ENCODE measurements at regions not wholly inside any gene's neighbourhood (a gene's known extent, or its start where the extent isn't known, plus 50 kb on each side); places are given as distances from the start of the nearest gene placed in this dataset.

- TF ChIP-seq NCOR1 (IDR thresholded peaks at IDR 0.05), result no peak
- no peak for TF ChIP-seq EP300 (IDR thresholded peaks at IDR 0.05; ENCODE audit: low read length)
- no peak for TF ChIP-seq DACH1 (IDR thresholded peaks at IDR 0.05; ENCODE audit: partially characterized antibody)
- no peak for TF ChIP-seq CTCF (IDR thresholded peaks at IDR 0.05 in 2 of 3, conservative IDR thresholded peaks at IDR 0.05 in 1 of 3; ENCODE audit: insufficient read depth in 2 of 3, low read depth in 1 of 3, low read length in 3 of 3)
- no peak for TF ChIP-seq SREBF2 (CRISPR knock-in tag; IDR thresholded peaks at IDR 0.05)
- TF ChIP-seq, protein P1, sequence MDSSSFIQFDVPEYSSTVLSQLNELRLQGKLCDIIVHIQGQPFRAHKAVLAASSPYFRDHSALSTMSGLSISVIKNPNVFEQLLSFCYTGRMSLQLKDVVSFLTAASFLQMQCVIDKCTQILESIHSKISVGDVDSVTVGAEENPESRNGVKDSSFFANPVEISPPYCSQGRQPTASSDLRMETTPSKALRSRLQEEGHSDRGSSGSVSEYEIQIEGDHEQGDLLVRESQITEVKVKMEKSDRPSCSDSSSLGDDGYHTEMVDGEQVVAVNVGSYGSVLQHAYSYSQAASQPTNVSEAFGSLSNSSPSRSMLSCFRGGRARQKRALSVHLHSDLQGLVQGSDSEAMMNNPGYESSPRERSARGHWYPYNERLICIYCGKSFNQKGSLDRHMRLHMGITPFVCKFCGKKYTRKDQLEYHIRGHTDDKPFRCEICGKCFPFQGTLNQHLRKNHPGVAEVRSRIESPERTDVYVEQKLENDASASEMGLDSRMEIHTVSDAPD (CRISPR knock-in tag; IDR thresholded peaks at IDR 0.05), result no peak
- no peak for TF ChIP-seq RNF219 (CRISPR knock-in tag; IDR thresholded peaks at IDR 0.05)
- no peak for TF ChIP-seq ZNF175 (CRISPR knock-in tag; IDR thresholded peaks at IDR 0.05; ENCODE audit: low read depth)
- no peak for TF ChIP-seq ZBTB8A (IDR thresholded peaks at IDR 0.05; ENCODE audit: partially characterized antibody)
Observed at GRCh38 chr10:118513174-118513573, 82.3 kb downstream of the PRLHR start.

Data from K562 (cell line).